Muscle of back (tissue), 3 donors: ENCODE measurements at regions not wholly inside any gene's neighbourhood (a gene's known extent, or its start where the extent isn't known, plus 50 kb on each side); places are given as distances from the start of the nearest gene placed in this dataset.

ENCODE experiments used
- DNase-seq, 3 donors: peaks; one replicate each; pipeline versions ENCODE4 v3.0.0 to v3.0.0-alpha.2; 2013

GRCh38 chr14:96979611-96980074 lies 182.5 kb downstream of the VRK1 start:
- peak in 1 of 3 donors; percentile 8 for DNase-seq

- no peak for DNase-seq
These were observed 183.7 kb downstream of the VRK1 start for GRCh38 chr14:96980835-96981234.

DNA sequence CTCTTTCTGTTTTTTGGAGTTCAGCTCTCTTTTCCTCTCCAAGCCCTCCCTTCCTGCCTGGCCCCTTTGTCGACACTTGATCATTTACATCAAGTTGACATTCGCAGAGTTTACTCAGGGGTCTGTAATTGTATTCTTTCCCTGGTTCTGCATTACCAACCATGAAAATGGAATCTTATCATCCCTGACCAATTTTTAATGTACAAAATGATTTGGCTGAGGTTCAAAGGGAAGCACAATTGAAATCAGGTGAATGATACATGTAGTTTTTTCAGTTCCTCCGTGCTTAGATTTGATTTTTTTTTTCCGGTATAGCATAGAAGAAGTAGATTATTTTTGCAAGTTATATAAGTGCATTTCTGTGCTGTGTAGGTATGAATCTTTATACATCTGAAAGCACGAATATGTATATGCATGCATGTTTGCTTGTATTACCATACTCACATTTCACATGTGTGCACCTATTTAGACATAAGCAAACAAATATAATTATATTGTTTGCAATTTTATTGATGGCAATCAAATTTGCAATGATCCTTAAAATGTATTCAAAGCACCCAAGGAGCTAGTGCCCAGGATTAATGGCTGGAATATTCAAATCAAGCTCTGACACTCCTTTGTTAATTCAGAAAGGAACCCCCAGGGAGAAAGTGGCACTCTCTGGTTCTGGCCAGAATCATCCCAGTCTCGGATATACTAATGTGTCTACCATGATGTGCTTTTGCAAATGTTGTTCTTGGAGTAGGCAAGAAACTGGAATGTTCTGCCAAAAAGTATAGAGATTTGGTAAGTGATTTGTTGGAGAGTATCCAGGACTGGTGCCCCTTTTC lies 189.3 kb downstream of the VRK1 start:
- DNase-seq, result no peak

DNA sequence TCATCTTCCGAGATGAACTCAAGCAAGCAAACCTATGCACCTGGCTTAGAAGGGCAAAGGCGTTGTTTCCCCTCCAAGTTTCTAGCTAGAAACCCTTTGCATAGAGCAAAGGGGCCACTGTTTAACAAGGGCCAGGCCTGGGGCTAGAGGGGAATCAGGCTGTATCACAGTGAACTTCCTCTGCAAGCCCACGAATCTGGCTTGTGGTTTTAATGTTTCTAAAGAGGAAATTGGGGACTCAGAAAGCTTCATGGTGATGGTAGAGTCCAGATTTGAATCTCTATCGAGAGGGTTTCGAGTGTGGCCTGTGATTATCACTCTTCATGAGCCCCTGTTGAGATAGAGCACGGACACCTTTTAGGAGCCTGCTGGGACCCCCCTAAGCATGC lies 189.9 kb downstream of the VRK1 start:
- no peak for DNase-seq

GRCh38 chr14:96987771-96988170 lies 190.6 kb downstream of the VRK1 start:
- DNase-seq, result no peak

GRCh38 chr14:96989306-96989705 lies 192.1 kb downstream of the VRK1 start:
- no peak for DNase-seq

GRCh38 chr14:96991226-96991625 lies 194.0 kb downstream of the VRK1 start:
- DNase-seq, result no peak

- DNase-seq, result no peak
These were observed 197.8 kb downstream of the VRK1 start for GRCh38 chr14:96994999-96995398.

- DNase-seq, result no peak
These were observed 200.1 kb downstream of the VRK1 start for GRCh38 chr14:96997269-96997668.

GRCh38 chr14:96997996-96998395 lies 200.8 kb downstream of the VRK1 start:
- no peak for DNase-seq

- DNase-seq, result no peak
These were observed 202.5 kb downstream of the VRK1 start for GRCh38 chr14:96999654-97000155.

DNA sequence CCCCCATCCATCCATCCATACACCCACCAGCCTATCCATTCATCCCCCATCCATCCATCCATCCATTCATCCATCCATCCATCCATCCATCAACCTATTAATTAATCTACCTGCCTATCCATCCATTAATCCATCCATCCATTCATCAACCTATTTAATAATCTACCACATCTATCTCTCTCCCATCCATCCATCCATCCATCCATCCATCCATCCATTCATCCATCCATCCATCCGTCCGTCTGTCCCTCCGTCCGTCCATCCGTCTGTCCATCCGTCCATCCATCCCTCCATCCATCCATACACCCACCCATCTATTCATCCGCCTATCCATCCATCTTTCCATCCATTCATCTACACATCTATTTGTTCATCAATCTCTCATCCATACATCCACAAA lies 205.3 kb downstream of the VRK1 start:
- DNase-seq, result no peak

GRCh38 chr14:97005934-97006333 lies 208.8 kb downstream of the VRK1 start:
- DNase-seq, result no peak

DNA sequence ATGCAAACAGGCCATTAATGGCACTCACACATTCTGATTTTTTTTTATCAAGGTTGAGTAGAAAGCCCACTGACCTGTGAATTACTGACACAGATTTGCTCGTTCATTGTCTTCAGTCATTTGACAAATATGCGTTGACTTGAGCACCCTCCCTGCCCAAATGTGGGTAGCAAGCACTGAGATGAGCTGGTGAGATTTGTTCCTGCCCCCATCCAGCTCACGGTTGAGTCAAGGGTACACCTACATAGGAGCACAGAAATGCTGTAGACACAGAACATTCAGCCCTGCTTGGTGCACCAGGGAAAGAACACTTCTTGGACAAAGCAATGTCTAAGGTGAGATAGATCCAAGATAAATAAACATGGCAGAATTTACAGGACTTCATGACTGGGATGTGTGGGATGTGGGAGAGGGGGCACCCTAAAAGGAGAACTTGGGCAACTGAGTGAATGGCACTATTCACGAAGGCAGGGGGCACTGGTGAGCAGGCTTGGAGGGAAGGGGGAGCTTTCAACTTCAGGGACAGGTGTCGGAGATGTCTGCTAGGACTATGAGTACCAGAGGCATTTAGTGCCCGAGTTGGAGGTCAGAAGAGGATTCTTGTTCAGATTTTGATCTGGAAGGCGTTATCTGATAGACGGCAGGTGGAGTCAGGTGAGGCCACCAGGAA lies 213.4 kb downstream of the VRK1 start:
- DNase-seq, result no peak

DNA sequence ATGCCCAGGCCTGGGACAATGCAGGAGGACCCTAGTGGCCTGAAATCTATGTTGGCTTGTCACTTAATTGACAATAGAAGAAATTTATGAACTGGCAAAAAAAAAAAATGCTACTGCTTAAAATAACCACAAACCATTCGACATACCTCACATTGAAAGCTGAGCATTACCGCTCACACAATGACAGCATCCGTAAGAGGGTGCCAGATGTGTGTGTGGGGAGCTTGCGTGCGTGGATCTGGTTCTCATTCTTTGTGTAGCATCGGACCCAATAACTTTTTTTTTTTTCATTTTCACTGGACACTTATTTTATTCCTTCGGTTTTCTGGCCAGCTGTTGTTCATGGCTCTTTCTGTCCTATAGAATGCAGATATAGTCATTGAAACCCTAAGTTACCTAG lies 216.7 kb downstream of the VRK1 start:
- no peak for DNase-seq

DNA sequence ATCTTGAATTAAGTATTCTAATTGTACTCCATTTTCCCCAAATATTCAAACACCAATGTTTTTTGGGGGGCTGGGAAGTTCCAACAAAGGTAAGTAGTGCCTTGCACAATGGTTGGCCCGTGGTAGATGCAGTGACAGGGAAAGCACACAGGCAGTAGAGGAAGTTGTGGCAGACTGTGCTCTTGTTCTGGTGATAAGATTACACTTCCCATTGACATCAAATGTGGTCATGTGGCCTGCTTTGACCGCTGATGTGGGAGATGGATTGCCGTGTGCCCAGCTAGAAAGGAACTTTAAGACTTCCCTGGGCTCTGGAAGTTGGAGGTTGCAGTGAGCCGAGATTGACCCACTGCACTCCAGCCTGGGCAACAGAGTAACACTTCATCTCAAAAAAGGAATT lies 223.8 kb downstream of the VRK1 start:
- DNase-seq, result no peak

DNA sequence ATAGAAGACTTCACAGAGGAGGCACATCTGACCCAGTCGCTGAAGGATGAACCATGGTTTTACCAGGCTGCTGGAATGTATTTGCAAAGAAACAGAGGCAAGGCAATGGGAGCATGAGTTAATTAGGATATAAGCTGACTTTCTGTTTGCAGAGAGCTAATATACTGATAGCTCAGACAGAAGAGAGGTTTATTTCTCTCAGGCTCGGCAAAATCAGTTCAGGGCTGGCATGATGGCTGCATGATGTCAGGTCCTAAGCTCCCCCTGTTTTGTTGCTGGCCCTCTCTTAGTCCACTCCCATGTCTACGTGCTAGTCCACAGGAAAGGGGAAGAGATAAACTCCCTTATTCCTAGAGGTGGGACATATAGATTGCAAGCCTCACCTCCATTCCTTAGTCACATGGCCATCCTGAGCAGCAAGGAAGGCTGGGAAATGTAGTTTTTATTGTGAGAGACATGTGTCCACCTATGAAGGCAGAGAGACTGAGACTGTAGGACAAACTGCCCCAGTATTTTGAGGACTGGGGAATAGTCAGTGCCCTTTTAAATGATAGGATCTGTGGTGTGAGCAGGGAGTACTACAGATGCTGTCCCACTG lies 224.5 kb downstream of the VRK1 start:
- DNase-seq, result no peak

- no peak for DNase-seq
These were observed 225.6 kb downstream of the VRK1 start for GRCh38 chr14:97022741-97023140.

- DNase-seq, result no peak
These were observed 226.7 kb downstream of the VRK1 start for GRCh38 chr14:97023871-97024270.

DNA sequence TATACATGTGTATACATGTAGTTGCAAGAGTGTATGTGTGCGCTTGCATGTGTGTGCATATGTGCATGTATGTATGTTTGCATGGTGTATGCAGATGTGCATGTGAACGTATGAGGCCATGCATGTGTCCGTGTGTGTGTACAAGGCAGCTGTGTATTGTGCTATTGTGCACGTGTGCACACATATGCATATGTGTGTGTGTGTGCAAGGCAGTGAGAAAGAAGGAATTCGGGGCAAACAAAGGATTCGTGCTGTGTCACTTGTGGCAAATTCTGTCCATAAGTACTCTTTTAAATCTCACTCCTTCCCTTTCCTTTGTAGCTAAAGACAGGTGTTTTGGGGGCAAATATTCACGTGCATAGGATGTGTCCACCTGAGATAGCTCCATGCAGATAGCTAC lies 227.1 kb downstream of the VRK1 start:
- no peak for DNase-seq

GRCh38 chr14:97025722-97026121 lies 228.5 kb downstream of the VRK1 start:
- DNase-seq, result no peak

DNA sequence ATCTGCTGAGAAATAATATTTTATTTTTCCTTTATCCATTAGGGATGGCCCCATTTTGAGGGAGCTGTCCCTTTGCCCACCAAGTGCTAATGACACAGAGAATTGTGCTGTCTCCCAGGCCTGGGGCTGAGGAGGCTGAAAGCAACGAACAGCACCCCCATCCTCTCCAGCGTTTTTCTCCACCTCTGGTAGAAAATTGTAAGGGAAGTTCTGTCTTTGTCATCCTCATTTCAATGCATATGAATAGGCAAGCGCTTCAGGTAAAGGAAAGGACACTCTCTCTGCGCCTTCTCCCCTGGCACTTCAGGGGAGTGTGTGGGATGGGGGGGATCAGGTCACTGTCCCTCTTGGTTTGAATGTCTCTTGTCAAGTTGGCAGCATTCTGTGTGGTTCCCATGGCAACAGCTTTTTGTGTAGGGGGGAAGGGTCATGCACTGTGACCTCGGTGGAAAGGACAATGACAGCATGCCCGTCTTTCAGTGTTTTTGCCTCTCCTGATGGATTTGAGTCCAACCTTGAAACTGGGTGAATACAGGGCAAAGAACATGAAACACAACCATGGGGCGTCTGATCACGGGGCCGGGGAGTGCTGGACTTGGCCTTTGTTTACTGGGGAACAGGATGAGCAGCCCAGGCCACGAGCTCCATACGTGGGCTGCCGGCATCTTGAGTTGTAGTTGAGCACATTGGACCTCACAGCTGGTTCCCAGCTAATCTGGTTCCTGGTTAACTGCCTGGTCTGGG lies 230.2 kb downstream of the VRK1 start:
- no peak for DNase-seq
